ENCODE measurements at regions not wholly inside any gene's neighbourhood (a gene's known extent, or its start where the extent isn't known, plus 50 kb on each side); places are given as distances from the start of the nearest gene placed in this dataset.
"Not testable (repeated sequence)": the region's sequence is repeated elsewhere in the genome, so short reads cannot be mapped to it uniquely, and the experiment has no call there.

DNA sequence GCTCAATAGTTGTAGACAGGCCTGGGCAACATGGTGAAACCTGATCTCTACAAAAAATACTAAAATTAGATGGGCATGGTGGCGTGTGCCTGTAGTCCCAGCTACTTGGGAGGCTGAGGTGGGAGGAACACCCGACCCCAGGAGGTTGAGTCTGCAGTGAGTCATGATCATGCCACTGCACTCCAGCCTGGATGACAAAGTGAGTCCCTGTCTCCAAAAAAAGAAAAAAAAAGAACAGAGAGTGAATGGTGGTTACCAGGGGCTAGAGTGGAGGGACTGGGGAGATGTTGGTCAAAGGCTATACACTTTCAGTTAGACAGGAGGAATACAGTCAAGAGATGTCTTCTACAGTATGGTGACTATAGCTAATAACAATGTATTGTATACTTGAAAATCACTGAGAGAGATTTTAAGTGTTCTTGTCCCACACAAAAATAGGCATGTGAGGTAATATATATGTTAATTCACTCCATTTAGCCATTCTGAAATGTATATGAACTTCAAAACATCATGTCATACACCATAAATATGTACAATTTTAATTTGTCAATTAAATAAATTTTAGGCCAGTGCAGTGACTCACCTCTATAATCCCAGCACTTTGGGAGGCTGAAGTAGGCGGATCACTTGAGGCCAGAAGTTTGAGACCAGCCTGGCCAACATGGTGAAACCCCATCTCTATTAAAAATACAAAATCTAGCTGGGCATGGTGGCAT, 148.6 kb downstream of the CRLF3 start:
- TF ChIP-seq, protein P1, sequence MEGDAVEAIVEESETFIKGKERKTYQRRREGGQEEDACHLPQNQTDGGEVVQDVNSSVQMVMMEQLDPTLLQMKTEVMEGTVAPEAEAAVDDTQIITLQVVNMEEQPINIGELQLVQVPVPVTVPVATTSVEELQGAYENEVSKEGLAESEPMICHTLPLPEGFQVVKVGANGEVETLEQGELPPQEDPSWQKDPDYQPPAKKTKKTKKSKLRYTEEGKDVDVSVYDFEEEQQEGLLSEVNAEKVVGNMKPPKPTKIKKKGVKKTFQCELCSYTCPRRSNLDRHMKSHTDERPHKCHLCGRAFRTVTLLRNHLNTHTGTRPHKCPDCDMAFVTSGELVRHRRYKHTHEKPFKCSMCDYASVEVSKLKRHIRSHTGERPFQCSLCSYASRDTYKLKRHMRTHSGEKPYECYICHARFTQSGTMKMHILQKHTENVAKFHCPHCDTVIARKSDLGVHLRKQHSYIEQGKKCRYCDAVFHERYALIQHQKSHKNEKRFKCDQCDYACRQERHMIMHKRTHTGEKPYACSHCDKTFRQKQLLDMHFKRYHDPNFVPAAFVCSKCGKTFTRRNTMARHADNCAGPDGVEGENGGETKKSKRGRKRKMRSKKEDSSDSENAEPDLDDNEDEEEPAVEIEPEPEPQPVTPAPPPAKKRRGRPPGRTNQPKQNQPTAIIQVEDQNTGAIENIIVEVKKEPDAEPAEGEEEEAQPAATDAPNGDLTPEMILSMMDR (IDR thresholded peaks at IDR 0.05) = not testable (repeated sequence)
- TF ChIP-seq POLR2A, EP300 (IDR thresholded peaks at IDR 0.05): not testable (repeated sequence)

Measured in ovary (tissue), 3 donors.